AG04450 (cell line): ENCODE measurements at regions not wholly inside any gene's neighbourhood (a gene's known extent, or its start where the extent isn't known, plus 50 kb on each side); places are given as distances from the start of the nearest gene placed in this dataset.
A peak's percentile ranks its signal among the peaks of the same experiment; 100 is the strongest.

Experiments
- CTCF ChIA-PET: fragments of 300-600, 350-600 bp; formaldehyde crosslinking; extraction: SDS; loops from one replicate; lab custom pipeline; 2022; ENCODE audit warnings: antibody characterized with exemption, inconsistent platforms; lab: Charles Lee
- POLR2A ChIA-PET: fragments of 350-600 bp; formaldehyde crosslinking; extraction: SDS; loops from one replicate; lab custom pipeline; 2021; ENCODE audit warnings: antibody characterized with exemption, inconsistent platforms; lab: Yijun Ruan, JAX
- DNase-seq: peaks from one replicate; pipeline ENCODE4 v3.0.0-alpha.2; 2011; ENCODE audit warnings: low read depth, low spot score
- H3K27ac ChIP-seq: one replicate; pipeline ENCODE4 v1.5.1; 2012; ENCODE audit warnings: low read depth, low read length, control low read depth
- H3K27me3 ChIP-seq: one replicate; pipeline ENCODE4 v1.6.0; 2012; ENCODE audit warnings: low read length; ENCODE audit not compliant: control insufficient read depth, insufficient read depth
- H3K4me3 ChIP-seq: 2 replicates; pipeline ENCODE4 v1.5.1; 2011; ENCODE audit warnings: mild to moderate bottlenecking, low read depth, low read length, control low read depth
- H3K9me3 ChIP-seq: 2 replicates; pipeline ENCODE4 v1.5.1; 2012; ENCODE audit warnings: low read length; ENCODE audit not compliant: control insufficient read depth, insufficient read depth
- CTCF ChIP-seq: IDR thresholded peaks from 2 replicates; pipeline ENCODE4 v1.5.1; 2011; ENCODE audit warnings: low read depth, low read length, control low read depth, inconsistent platforms

DNA sequence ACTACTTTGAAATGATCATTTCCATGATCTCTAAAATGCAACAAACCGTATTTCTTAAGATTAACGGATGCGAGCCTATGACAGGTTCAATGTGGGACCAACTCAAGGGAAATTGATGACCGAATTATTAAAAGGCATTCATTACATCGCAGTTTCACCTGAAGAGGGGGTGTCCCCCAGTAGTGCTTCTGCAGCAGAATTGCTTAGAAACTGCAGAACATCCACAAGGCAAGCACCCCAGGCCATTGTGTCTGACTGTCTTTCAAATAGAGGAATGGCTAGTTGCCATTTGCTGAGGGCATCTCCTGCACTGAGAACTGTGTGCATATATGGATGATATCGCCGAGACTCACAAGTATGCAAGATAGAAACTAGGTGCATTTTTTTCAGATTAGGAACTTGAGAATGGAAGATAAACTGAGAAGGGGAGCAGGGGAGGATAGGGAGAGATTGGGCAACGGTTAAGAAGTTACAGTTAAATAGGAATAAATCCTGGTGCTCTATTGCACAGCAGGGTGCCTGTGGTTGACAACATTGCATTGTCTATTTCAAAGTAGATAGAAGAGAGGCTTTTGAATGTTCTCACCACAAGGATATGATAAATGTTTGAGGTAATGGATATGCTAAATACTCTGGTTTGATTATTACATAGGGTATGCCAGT, 234.3 kb upstream of the PLEKHG7 start:
- TF ChIP-seq CTCF = no peak
- Histone ChIP-seq H3K9me3 (no peaks in the 10 kb centered on the region), H3K27me3 (no peaks in the 10 kb centered on the region), H3K27ac (no peak overlapping the region), H3K4me3 (no peak overlapping the region)
- no peak for DNase-seq
- CTCF ChIA-PET = no interaction called here
- POLR2A ChIA-PET = no interaction called here

- TF ChIP-seq CTCF = no peak
- POLR2A ChIA-PET = no interaction called here
These were observed 234.9 kb upstream of the PLEKHG7 start for GRCh38 chr12:92467886-92468285.

DNA sequence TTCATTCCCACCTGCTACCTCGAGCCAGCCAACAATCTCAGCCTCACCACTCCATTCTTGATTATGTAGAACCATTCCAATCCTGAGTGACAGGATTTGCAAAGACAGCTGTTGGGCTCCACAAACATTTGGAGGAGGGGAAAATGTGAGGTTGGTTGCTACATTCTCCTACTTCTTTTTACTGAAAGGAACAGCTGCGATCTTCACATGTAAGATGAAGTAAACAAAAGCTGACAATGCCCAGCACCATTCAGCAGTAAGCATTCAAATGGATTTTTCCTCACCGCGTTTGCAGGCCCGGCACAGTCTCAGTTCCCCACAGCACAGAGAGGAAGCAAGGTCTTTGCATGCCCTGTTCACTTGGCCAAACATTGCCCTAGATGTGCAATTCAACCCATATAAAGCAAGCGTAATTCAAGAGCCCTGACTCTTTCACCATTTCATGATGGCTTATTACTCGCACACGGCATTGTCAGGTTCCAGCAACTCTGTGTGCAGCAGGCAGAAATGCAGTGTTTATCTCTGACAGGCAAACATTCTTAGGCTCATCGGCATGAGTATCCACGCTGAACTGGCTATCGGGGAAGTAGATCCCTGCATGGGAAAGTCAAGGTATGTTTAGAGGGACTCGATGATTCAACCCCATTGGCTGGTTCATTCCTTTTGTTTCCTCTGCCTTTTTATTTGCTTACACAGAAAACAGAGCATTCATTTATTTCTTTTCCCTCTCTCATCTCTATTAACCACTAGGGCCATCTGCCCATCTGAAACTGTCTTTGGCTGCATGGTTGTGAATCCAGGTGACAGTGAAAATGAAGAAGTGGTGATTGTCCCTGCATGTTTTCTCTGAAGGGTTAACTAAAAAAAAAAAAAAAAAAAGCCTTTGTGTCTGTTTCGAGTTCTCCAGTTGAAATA, 236.1 kb upstream of the PLEKHG7 start:
- Histone ChIP-seq H3K27ac (peak overlapping the region; percentile 49), H3K4me3 (peak overlapping the region; percentile 38), H3K9me3 (no peaks in the 10 kb centered on the region), H3K27me3 (no peaks in the 10 kb centered on the region)
- POLR2A ChIA-PET = interaction anchor here (1.1 kb wide), 1 partner anchor 322 kb away, joined by 6 read pairs; the partner anchor contains the start of gene BTG1
- no peak for DNase-seq
- CTCF ChIA-PET = no interaction called here
- TF ChIP-seq CTCF = no peak

More at GRCh38 chr12:92467886-92468285, 234.9 kb upstream of the PLEKHG7 start:
- CTCF ChIA-PET = no interaction called here
- H3K4me3 ChIP-seq = no peak overlapping the region
- DNase-seq = no peak
- no peaks in the 10 kb centered on the region for H3K27me3 ChIP-seq
- H3K27ac ChIP-seq = no peak overlapping the region
- H3K9me3 ChIP-seq = no peaks in the 10 kb centered on the region

DNA sequence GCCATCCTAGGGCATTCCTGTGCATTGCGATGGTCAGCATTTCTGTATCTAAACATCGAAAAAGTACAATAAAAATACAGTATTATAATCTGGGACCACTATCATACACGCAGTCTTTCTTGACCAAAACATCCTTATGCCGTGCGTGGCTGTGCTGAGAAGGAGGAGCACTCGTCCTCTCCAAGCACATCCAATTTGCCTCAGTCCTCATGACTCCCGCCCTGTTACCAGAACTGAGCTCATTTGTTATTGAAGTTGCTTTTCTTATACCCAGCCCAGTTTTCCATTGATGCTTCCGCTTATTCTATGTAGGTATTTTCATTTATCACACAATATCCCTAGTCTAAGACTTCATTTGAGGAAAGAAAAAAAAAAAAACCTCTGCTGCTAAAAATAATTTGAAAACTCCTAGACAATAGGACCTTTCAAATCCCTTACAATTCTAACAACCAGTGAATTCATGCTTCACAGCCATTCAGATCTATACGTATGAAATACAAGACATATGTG, 236.9 kb upstream of the PLEKHG7 start:
- Histone ChIP-seq H3K9me3 (no peaks in the 10 kb centered on the region), H3K27me3 (no peaks in the 10 kb centered on the region), H3K4me3 (no peak overlapping the region), H3K27ac (no peak overlapping the region)
- ChIA-PET POLR2A (interaction anchor here (1.1 kb wide), 1 partner anchor 321 kb away, joined by 6 read pairs; the partner anchor contains the start of gene BTG1), CTCF (no interaction called here)
- no peak for TF ChIP-seq CTCF
- no peak for DNase-seq
